Sciatic nerve (tissue), 2 donors: ENCODE measurements at regions not wholly inside any gene's neighbourhood (a gene's known extent, or its start where the extent isn't known, plus 50 kb on each side); places are given as distances from the start of the nearest gene placed in this dataset.

Experiments used
- ATAC-seq: fragments of 200-7000 bp; cut with Tn5 transposase; one replicate; pipeline ENCODE4 v1.9.1; 2020; ENCODE audit warnings: mild to moderate bottlenecking, moderate library complexity
- DNase-seq: peaks from one replicate; pipeline ENCODE4 v3.0.0-alpha.2; 2020; ENCODE audit warnings: low spot score
- intact Hi-C: fragments of 100-400 bp; cut with DNase I; formaldehyde crosslinking; loops from one replicate; pipeline ENCODE4 v1.14.2; 2022
- donor health status: DM: no; HTN: no; CAD: no.
- donor health status: DM: no; HTN: no; CAD: no.

DNA sequence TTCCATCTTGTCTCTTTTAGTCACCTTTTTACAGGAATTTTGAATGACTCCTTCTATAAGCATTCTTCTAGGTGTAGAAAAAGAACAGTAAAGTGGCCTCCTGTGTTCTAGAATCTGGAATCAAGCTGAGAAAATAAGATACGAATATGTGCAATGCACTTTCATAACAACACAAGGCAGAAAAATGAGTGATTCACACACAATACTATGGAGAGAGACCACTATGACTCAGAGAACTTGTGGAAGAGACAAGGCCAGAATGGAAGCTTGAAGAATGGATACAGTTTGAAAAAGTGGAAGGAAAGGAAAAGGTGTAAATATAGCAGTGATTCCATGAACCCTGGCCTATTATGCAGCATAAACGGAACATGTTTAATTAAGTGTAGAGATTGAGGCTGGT, 57.1 kb upstream of the SAMSN1 start:
- no peak for DNase-seq
- ATAC-seq, result no peak
- intact Hi-C loops, result no loop called here

GRCh38 chr21:14602382-14602958, 56.4 kb upstream of the SAMSN1 start:
- ATAC-seq, result no peak

GRCh38 chr21:14600569-14601297, 54.6 kb upstream of the SAMSN1 start:
- intact Hi-C loops, result no loop called here
- no peak for DNase-seq
- peak; percentile 44 for ATAC-seq

More at GRCh38 chr21:14602382-14602958, 56.4 kb upstream of the SAMSN1 start:
- DNase-seq, result no peak
- intact Hi-C loops, result no loop called here

DNA sequence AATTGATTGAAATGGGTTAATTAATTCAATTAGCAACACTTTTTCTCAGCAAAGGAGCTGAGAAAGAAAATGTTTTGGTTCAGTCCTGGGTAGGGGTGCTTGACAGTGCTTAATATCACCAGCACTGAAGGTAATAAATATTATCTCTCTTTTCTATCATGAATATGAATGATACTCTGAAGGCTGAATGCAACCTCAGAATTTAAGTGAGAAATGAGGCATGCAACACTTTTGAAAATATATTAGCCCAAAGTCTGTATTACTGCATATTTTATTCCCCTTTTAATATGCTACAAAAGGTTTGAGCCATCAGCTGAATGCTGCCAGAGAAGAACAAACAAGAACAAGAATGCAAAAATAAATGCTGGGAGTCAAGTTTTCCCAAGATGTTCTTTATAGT, 52.0 kb upstream of the SAMSN1 start:
- ATAC-seq (no peak), DNase-seq (no peak)
- intact Hi-C loops, result no loop called here
